SK-MEL-5 (cell line): ENCODE measurements at regions not wholly inside any gene's neighbourhood (a gene's known extent, or its start where the extent isn't known, plus 50 kb on each side); places are given as distances from the start of the nearest gene placed in this dataset.
A peak's percentile ranks its signal among the peaks of the same experiment; 100 is the strongest.

Source experiments
- DNase-seq: peaks from one replicate; pipeline ENCODE4 v3.0.0-alpha.2; 2016; ENCODE audit warnings: low read depth, low spot score
- in situ Hi-C: cut with HindIII; loops from 2 replicates; pipeline ENCODE4 v1.10.0; 2016; ENCODE audit warnings: low sequenced_read_pairs, high pct_unique_total_duplicates, low pct_unique_long_range_greater_than_20kb

- no peak for DNase-seq
- in situ Hi-C loops, result no loop called here
Measured at GRCh38 chr2:104690255-104690984, 163.5 kb upstream of the POU3F3 start.

GRCh38 chr2:104698276-104698675, 155.6 kb upstream of the POU3F3 start:
- in situ Hi-C loops, result no loop called here
- DNase-seq, result no peak

- DNase-seq, result no peak
- in situ Hi-C loops, result no loop called here
Measured at GRCh38 chr2:104701411-104701911, 152.5 kb upstream of the POU3F3 start.

- no peak for DNase-seq
- in situ Hi-C loops, result no loop called here
Measured at GRCh38 chr2:104702031-104702850, 151.7 kb upstream of the POU3F3 start.

GRCh38 chr2:104703669-104704068, 150.2 kb upstream of the POU3F3 start:
- in situ Hi-C loops, result no loop called here
- no peak for DNase-seq

GRCh38 chr2:104704496-104705245, 149.2 kb upstream of the POU3F3 start:
- in situ Hi-C loops, result no loop called here
- no peak for DNase-seq

- in situ Hi-C loops, result no loop called here
- DNase-seq, result no peak
Measured at GRCh38 chr2:104707056-104707455, 146.9 kb upstream of the POU3F3 start.

- DNase-seq, result no peak
- in situ Hi-C loops, result no loop called here
Measured at GRCh38 chr2:104708967-104709366, 144.9 kb upstream of the POU3F3 start.

- in situ Hi-C loops, result no loop called here
- DNase-seq, result no peak
Measured at GRCh38 chr2:104716061-104716460, 137.9 kb upstream of the POU3F3 start.

- DNase-seq, result peak; percentile 61
- in situ Hi-C loops, result no loop called here
Measured at GRCh38 chr2:104733226-104733943, 120.5 kb upstream of the POU3F3 start.

- DNase-seq, result no peak
- in situ Hi-C loops, result no loop called here
Measured at GRCh38 chr2:104734937-104735586, 118.9 kb upstream of the POU3F3 start.

GRCh38 chr2:104736026-104736425, 117.9 kb upstream of the POU3F3 start:
- in situ Hi-C loops, result no loop called here
- DNase-seq, result no peak

GRCh38 chr2:104741860-104742259, 112.1 kb upstream of the POU3F3 start:
- no peak for DNase-seq
- in situ Hi-C loops, result no loop called here

- in situ Hi-C loops, result no loop called here
- no peak for DNase-seq
Measured at GRCh38 chr2:104744537-104744936, 109.4 kb upstream of the POU3F3 start.

- in situ Hi-C loops, result no loop called here
- DNase-seq, result no peak
Measured at GRCh38 chr2:104745846-104746245, 108.1 kb upstream of the POU3F3 start.

GRCh38 chr2:104746299-104746698, 107.6 kb upstream of the POU3F3 start:
- DNase-seq, result no peak
- in situ Hi-C loops, result no loop called here

- in situ Hi-C loops, result no loop called here
- DNase-seq, result no peak
Measured at GRCh38 chr2:104746858-104747257, 107.1 kb upstream of the POU3F3 start.
